ENCODE measurements at regions not wholly inside any gene's neighbourhood (a gene's known extent, or its start where the extent isn't known, plus 50 kb on each side); places are given as distances from the start of the nearest gene placed in this dataset.

DNA sequence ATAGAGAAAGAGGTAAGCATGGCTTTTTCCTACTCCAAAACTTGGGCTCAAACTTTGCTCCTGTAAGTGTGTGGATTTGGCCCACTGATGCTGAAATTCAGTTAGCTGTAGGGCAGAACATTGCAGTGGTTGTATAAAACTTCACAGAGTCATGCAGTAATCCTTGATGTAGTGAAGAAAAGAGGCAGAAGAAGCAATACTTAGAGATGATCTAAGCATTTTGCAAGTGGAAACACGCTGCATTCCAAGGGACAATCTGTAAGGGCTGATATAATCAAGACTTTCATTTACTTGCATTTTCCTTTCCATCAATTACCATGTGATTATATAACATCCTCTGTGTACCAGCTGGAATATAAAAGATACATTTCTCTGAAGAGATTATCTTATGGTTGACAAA is 338.8 kb downstream of the DNAJB9 start:
- TF ChIP-seq, protein P1, sequence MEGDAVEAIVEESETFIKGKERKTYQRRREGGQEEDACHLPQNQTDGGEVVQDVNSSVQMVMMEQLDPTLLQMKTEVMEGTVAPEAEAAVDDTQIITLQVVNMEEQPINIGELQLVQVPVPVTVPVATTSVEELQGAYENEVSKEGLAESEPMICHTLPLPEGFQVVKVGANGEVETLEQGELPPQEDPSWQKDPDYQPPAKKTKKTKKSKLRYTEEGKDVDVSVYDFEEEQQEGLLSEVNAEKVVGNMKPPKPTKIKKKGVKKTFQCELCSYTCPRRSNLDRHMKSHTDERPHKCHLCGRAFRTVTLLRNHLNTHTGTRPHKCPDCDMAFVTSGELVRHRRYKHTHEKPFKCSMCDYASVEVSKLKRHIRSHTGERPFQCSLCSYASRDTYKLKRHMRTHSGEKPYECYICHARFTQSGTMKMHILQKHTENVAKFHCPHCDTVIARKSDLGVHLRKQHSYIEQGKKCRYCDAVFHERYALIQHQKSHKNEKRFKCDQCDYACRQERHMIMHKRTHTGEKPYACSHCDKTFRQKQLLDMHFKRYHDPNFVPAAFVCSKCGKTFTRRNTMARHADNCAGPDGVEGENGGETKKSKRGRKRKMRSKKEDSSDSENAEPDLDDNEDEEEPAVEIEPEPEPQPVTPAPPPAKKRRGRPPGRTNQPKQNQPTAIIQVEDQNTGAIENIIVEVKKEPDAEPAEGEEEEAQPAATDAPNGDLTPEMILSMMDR (IDR thresholded peaks at IDR 0.05; ENCODE audit: low read length) = no peak
- TF ChIP-seq EZH2 (IDR thresholded peaks at IDR 0.05; ENCODE audit: borderline replicate concordance, low read length) = no peak
